Activated T-helper 17 cell treated with anti-CD3 and anti-CD28 coated beads, Interleukin-2, amount 50 U/mL, for 72 hours (primary cell): ENCODE measurements at regions not wholly inside any gene's neighbourhood (a gene's known extent, or its start where the extent isn't known, plus 50 kb on each side); places are given as distances from the start of the nearest gene placed in this dataset.

Source experiments
- ATAC-seq: fragments of 150-1000 bp; cut with Tn5 transposase; replicated peaks from 2 replicates; pipeline ENCODE4 v1.10.0; 2021; ENCODE audit warnings: mild to moderate bottlenecking, moderate library complexity
- H3K27ac Mint-ChIP-seq: one replicate; pipeline ENCODE4 v1.8.0; 2022; ENCODE audit warnings: mixed read lengths
- H3K27me3 Mint-ChIP-seq: one replicate; pipeline ENCODE4 v1.8.0; 2022; ENCODE audit warnings: mixed read lengths
- H3K36me3 Mint-ChIP-seq: one replicate; pipeline ENCODE4 v1.8.0; 2022; ENCODE audit warnings: low read depth, mild to moderate bottlenecking, mixed read lengths
- H3K4me1 Mint-ChIP-seq: one replicate; pipeline ENCODE4 v1.8.0; 2022; ENCODE audit warnings: mixed read lengths
- H3K4me3 Mint-ChIP-seq: one replicate; pipeline ENCODE4 v1.8.0; 2022; ENCODE audit warnings: mild to moderate bottlenecking, mixed read lengths
- H3K9me3 Mint-ChIP-seq: one replicate; pipeline ENCODE4 v1.8.0; 2022; ENCODE audit warnings: mixed read lengths

DNA sequence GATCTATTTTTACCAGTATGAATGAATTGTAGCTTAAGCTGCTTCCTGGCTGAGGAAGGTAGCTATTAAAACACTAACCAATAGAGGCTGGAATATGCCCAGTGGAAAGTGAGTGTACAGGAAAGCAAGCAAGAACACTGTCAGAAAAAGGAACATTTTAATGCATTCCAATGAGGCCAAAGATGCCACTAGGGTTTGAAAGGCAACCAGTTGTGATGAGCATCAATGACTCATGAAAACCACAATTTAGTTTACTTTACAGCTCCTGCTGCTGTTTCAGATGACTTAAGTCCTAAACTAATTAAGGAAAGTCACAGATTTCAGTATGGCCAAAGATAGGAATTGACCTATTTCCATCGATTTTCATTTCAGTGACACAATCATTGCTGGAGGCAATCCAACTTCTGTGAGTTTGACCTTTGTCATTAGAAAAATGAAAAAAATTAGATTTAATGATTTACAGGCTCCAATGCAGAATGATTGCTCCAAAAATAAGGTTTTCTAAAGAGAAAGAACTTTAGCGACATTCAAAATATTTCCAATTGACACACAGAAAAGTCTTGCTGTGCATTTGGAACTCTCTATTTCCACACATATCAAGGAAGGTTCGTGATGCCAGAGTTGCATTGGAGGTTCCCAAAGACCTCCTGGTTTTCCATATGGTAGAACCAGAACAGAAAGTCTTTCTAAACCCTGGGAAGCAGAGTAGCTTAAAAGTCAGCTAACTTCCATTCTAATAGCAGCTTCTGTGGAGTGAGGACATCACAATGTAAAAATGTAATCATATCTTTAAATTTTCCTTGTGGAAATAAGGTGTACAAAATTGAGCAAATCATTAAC is 103.0 kb downstream of the SUCNR1 start:
- Mint-ChIP-seq H3K4me1 (no peaks in the 10 kb centered on the region), H3K27me3 (peaks cover 9% of the 10 kb centered on the region), H3K36me3 (no peaks in the 10 kb centered on the region), H3K9me3 (no peaks in the 10 kb centered on the region), H3K27ac (no peak overlapping the region), H3K4me3 (no peak overlapping the region)
- peak; percentile 56 for ATAC-seq

DNA sequence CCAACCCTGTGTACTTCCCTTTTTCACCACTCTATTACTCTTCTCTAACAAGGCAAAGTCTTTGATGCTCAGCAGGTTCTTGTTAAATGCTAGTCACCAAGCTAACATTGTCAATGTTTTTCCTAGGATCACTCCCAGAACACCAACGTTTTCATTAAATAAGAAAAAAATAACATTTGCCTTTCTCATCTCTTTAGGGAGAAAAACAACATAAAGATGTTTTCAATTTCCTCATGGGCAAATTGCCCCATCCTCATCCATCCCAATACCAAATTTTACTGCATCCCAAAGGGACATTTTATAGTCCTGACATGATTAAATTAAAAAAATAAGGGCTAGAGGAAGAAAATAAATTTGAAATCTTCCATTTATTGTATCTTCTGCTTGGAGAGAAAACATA is 106.5 kb downstream of the SUCNR1 start:
- Mint-ChIP-seq H3K36me3 (no peaks in the 10 kb centered on the region), H3K9me3 (no peaks in the 10 kb centered on the region), H3K4me1 (no peaks in the 10 kb centered on the region), H3K27ac (no peak overlapping the region), H3K4me3 (no peak overlapping the region), H3K27me3 (peaks cover 9% of the 10 kb centered on the region)
- ATAC-seq, result no peak

DNA sequence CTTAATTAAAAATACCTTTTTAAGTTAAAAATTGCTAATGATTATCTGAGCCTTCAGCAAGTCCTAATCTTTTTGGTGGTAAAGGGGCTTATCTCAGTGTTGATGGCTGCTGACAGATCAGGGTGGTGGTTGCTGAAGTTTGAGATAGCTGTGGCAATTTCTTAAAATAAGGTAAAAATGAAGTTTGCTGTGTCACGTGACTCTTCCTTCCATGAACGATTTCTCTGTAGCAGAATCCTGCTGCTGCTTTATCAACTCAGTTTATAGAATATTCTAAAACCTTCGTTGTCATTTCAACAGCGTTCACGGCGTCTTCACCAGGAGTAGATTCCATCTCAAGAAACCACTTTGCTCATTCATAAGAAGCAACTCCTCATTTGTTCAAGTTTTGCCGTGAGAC is 110.1 kb downstream of the SUCNR1 start:
- Mint-ChIP-seq H3K9me3 (no peaks in the 10 kb centered on the region), H3K4me1 (no peaks in the 10 kb centered on the region), H3K27ac (no peak overlapping the region), H3K27me3 (peaks cover 9% of the 10 kb centered on the region), H3K36me3 (no peaks in the 10 kb centered on the region), H3K4me3 (no peak overlapping the region)
- no peak for ATAC-seq

GRCh38 chr3:151985787-151986430 is 112.5 kb downstream of the SUCNR1 start:
- Mint-ChIP-seq H3K4me3 (no peak overlapping the region), H3K4me1 (no peaks in the 10 kb centered on the region), H3K27ac (no peak overlapping the region), H3K9me3 (no peaks in the 10 kb centered on the region), H3K27me3 (no peaks in the 10 kb centered on the region), H3K36me3 (no peaks in the 10 kb centered on the region)
- no peak for ATAC-seq

DNA sequence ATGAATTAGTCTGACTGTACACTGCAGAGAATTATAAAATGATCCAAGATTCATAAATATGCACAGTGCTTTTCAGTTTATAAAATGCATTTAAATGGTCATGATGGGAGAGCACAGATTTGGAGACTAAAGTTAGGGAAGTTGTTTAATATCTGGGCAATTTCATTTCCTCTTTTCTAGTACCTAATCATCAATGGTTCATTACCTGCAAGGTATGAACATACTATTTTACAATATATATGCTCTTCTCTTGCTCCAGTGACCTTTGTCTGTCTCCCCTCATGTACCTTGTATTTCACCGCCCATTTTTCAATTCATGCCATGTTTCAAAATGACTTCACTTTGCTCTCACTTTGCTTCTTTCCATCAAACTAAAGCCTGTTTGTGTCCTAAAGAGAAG is 114.5 kb downstream of the SUCNR1 start:
- Mint-ChIP-seq H3K27ac (no peak overlapping the region), H3K27me3 (no peaks in the 10 kb centered on the region), H3K4me1 (no peaks in the 10 kb centered on the region), H3K36me3 (no peaks in the 10 kb centered on the region), H3K9me3 (no peaks in the 10 kb centered on the region), H3K4me3 (no peak overlapping the region)
- ATAC-seq, result no peak

- Mint-ChIP-seq H3K27ac (no peak overlapping the region), H3K36me3 (no peaks in the 10 kb centered on the region), H3K27me3 (no peaks in the 10 kb centered on the region), H3K4me3 (no peak overlapping the region), H3K9me3 (no peaks in the 10 kb centered on the region), H3K4me1 (no peaks in the 10 kb centered on the region)
- ATAC-seq, result no peak
Observed at GRCh38 chr3:151989621-151990020, 116.2 kb downstream of the SUCNR1 start.

- no peak overlapping the region for H3K4me3 Mint-ChIP-seq
- H3K27ac Mint-ChIP-seq, result no peak overlapping the region
- H3K9me3 Mint-ChIP-seq, result no peaks in the 10 kb centered on the region
- no peak for ATAC-seq
- no peaks in the 10 kb centered on the region for H3K4me1 Mint-ChIP-seq
- no peaks in the 10 kb centered on the region for H3K27me3 Mint-ChIP-seq
- no peaks in the 10 kb centered on the region for H3K36me3 Mint-ChIP-seq
Observed at GRCh38 chr3:151990696-151991376, 117.4 kb downstream of the SUCNR1 start.

DNA sequence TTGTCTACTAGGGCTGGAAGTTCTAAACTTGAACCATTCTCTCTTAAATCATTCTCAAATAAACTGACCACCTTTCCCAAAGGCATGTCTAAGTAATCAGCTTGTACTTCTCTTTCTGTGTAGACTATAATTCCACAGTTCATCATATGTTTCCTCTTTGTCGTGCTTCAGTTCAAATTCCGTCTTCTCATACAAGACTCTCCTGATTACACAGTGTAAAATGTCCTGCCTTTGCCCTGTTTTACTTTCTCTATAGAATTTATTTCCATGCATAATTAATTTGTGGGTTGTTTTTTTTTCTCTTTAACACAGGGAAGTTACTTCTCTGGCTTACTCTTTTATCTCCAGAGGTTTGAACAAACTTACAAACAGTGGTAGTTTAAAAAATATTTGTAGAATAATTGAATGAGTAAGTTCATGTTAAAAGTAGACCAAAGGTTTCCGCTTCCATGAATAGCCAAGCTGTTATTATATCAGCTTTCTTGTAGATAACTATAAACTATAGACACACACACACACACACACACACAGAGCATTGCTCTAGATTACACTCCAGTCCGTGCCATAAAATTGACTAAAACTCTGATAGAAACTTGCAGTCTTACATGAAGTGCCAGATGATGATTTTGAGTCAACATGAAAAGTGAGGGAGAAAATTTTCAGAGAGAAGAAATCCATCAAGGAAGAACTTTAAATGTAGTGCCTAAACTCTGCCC is 119.0 kb downstream of the SUCNR1 start:
- no peaks in the 10 kb centered on the region for H3K4me1 Mint-ChIP-seq
- no peaks in the 10 kb centered on the region for H3K9me3 Mint-ChIP-seq
- no peaks in the 10 kb centered on the region for H3K27me3 Mint-ChIP-seq
- no peaks in the 10 kb centered on the region for H3K36me3 Mint-ChIP-seq
- no peak overlapping the region for H3K27ac Mint-ChIP-seq
- no peak overlapping the region for H3K4me3 Mint-ChIP-seq
- no peak for ATAC-seq

- no peaks in the 10 kb centered on the region for H3K27me3 Mint-ChIP-seq
- H3K4me1 Mint-ChIP-seq, result no peaks in the 10 kb centered on the region
- no peak overlapping the region for H3K4me3 Mint-ChIP-seq
- H3K27ac Mint-ChIP-seq, result no peak overlapping the region
- no peaks in the 10 kb centered on the region for H3K9me3 Mint-ChIP-seq
- no peak for ATAC-seq
- H3K36me3 Mint-ChIP-seq, result no peaks in the 10 kb centered on the region
Observed at GRCh38 chr3:151995091-151995490, 121.6 kb downstream of the SUCNR1 start.

- Mint-ChIP-seq H3K4me3 (no peak overlapping the region), H3K27ac (no peak overlapping the region), H3K27me3 (peaks cover 3% of the 10 kb centered on the region), H3K4me1 (no peaks in the 10 kb centered on the region), H3K36me3 (no peaks in the 10 kb centered on the region), H3K9me3 (no peaks in the 10 kb centered on the region)
- no peak for ATAC-seq
Observed at GRCh38 chr3:151998744-151999143, 125.3 kb downstream of the SUCNR1 start.

GRCh38 chr3:151999936-152000335 is 126.5 kb downstream of the SUCNR1 start:
- no peak overlapping the region for H3K27ac Mint-ChIP-seq
- no peaks in the 10 kb centered on the region for H3K9me3 Mint-ChIP-seq
- no peak for ATAC-seq
- H3K4me3 Mint-ChIP-seq, result no peak overlapping the region
- H3K27me3 Mint-ChIP-seq, result peaks cover 3% of the 10 kb centered on the region
- H3K4me1 Mint-ChIP-seq, result no peaks in the 10 kb centered on the region
- H3K36me3 Mint-ChIP-seq, result no peaks in the 10 kb centered on the region

GRCh38 chr3:152011812-152012735 is 138.6 kb downstream of the SUCNR1 start:
- H3K4me1 Mint-ChIP-seq, result no peaks in the 10 kb centered on the region
- no peak overlapping the region for H3K27ac Mint-ChIP-seq
- H3K27me3 Mint-ChIP-seq, result no peaks in the 10 kb centered on the region
- H3K9me3 Mint-ChIP-seq, result no peaks in the 10 kb centered on the region
- ATAC-seq, result no peak
- H3K4me3 Mint-ChIP-seq, result no peak overlapping the region
- no peaks in the 10 kb centered on the region for H3K36me3 Mint-ChIP-seq

DNA sequence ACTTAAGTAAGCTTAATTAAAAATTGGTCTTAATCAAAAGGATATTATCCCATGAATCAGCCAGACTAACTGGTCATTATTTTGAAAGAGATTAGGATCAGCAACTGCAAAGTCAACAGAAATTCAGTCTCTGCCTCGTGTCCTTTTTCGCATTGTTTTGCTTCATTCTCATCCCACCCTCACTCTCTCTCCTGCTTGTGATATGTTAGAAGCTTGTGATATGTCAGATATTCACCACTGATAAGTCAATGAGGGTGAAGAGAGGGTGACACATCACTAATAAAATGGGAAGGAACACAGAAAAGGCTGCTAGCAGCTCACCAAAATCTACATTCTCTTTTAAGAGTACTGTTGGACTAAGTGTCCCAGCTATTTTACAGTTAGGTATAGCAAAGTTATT is 146.1 kb downstream of the SUCNR1 start:
- H3K36me3 Mint-ChIP-seq, result no peaks in the 10 kb centered on the region
- H3K4me3 Mint-ChIP-seq, result no peak overlapping the region
- peaks cover 5% of the 10 kb centered on the region for H3K27me3 Mint-ChIP-seq
- no peak for ATAC-seq
- no peaks in the 10 kb centered on the region for H3K9me3 Mint-ChIP-seq
- H3K4me1 Mint-ChIP-seq, result peaks cover 6% of the 10 kb centered on the region
- H3K27ac Mint-ChIP-seq, result no peak overlapping the region
